LNCAP (cell line): ENCODE measurements at regions not wholly inside any gene's neighbourhood (a gene's known extent, or its start where the extent isn't known, plus 50 kb on each side); places are given as distances from the start of the nearest gene placed in this dataset.

ENCODE experiments used
- CTCF ChIP-seq: fragments of 450-650 bp; IDR thresholded peaks from 2 replicates; pipeline ENCODE4 v1.5.1; 2017; ENCODE audit warnings: mild to moderate bottlenecking

- no peak for TF ChIP-seq CTCF
Measured at GRCh38 chr5:155116456-155117251, 103.1 kb downstream of the KIF4B start.

- no peak for TF ChIP-seq CTCF
Measured at GRCh38 chr5:155125551-155126095, 112.1 kb downstream of the KIF4B start.

- no peak for TF ChIP-seq CTCF
Measured at GRCh38 chr5:155126573-155126972, 113.0 kb downstream of the KIF4B start.

- TF ChIP-seq CTCF = no peak
Measured at GRCh38 chr5:155127552-155127951, 114.0 kb downstream of the KIF4B start.

- TF ChIP-seq CTCF = no peak
Measured at GRCh38 chr5:155128786-155129512, 115.4 kb downstream of the KIF4B start.

GRCh38 chr5:155129513-155129880 is 115.9 kb downstream of the KIF4B start:
- TF ChIP-seq CTCF = no peak

- no peak for TF ChIP-seq CTCF
Measured at GRCh38 chr5:155134130-155134529, 120.6 kb downstream of the KIF4B start.
